ENCODE measurements at regions not wholly inside any gene's neighbourhood (a gene's known extent, or its start where the extent isn't known, plus 50 kb on each side); places are given as distances from the start of the nearest gene placed in this dataset.
A peak's percentile ranks its signal among the peaks of the same experiment; 100 is the strongest.

DNA sequence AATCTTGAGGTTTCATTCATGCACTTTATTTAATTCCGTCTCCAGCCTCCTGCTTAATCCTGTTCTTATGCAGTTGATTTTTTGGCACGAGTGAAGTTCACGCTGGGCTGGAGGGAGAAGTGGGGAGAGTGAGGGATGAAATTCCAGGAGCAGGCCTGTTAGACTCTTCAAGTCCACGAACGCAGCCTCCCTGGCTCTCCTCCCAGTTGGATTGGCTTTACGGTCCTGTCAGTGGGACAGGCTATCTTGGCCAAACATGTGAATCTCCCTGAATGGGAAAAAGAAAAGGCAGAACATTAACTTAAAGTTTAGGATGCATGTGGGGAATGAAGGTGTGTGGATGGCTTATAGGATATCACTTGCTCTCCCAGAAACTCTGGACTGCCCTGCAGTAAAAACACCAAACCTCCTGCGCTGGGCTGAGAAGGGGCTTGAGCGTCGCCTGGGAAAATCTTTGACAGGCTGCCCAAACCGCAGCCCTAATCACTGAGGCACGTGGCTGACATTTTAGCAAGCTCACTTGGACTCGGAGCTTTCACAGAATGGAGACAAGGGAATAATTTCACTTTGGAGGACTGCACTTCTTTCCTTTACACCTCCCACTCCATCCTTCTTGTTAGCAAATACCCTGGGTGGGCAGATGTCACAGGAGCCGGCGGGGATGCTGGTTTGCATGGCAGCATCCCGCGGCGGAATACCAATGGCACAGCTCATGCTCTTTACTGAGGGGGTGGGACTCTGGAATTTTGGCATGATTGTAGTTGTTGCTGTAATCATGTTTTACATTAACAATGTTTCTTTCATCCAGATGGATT lies 93.9 kb downstream of the ACKR3 start:
- in situ Hi-C loops (cut with HindIII; ENCODE audit: low sequenced_read_pairs): no loop called here
- TF ChIP-seq, protein P1, sequence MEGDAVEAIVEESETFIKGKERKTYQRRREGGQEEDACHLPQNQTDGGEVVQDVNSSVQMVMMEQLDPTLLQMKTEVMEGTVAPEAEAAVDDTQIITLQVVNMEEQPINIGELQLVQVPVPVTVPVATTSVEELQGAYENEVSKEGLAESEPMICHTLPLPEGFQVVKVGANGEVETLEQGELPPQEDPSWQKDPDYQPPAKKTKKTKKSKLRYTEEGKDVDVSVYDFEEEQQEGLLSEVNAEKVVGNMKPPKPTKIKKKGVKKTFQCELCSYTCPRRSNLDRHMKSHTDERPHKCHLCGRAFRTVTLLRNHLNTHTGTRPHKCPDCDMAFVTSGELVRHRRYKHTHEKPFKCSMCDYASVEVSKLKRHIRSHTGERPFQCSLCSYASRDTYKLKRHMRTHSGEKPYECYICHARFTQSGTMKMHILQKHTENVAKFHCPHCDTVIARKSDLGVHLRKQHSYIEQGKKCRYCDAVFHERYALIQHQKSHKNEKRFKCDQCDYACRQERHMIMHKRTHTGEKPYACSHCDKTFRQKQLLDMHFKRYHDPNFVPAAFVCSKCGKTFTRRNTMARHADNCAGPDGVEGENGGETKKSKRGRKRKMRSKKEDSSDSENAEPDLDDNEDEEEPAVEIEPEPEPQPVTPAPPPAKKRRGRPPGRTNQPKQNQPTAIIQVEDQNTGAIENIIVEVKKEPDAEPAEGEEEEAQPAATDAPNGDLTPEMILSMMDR (IDR thresholded peaks at IDR 0.05; ENCODE audit: low read depth, low read length): no peak
- peak; percentile 67 for DNase-seq (ENCODE audit: low read depth, low spot score)
- no peak overlapping the region for H3K4me3 ChIP-seq (ENCODE audit: low read depth, low read length)

DNA sequence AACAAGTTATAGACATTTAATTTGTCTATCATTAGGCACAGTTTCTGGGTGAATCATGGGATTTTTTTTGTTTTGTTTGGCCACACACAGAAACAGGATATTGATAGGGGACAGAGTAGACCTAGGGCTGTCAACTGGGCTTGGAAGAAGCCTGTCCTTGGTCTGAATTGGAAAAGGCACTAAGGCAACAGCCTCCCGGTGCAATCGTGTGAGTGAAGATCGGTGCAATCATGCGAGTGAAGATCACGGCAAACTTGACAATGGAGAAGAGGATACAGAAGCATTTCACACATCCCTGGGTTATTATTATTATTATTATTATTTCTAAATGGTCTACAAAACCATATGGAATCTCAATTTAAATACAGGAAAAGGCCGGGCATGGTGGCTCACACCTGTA lies 94.5 kb downstream of the ACKR3 start:
- DNase-seq (ENCODE audit: low read depth, low spot score): no peak
- H3K4me3 ChIP-seq (ENCODE audit: low read depth, low read length): no peak overlapping the region
- in situ Hi-C loops (cut with HindIII; ENCODE audit: low sequenced_read_pairs): no loop called here
- TF ChIP-seq, protein P1 (IDR thresholded peaks at IDR 0.05; ENCODE audit: low read depth, low read length): no peak

DNA sequence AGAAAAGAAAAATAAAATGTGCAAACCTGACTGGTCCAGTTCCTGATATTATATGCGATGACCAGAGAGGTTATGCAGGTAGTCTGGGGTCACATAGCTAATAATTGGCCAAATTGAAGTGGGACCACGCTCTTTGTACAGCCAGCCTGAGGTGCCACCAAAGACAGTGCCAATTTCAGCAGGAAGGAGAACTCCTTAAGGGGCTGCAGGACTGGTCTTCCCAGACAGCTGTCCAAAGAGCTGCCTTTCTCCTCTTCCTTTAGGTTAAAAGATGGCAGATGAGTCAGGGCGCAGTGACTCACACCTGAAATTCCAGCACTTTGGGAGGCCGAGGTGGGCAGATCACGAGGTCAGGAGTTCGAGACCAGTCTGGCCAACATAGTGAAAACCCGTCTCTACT lies 95.5 kb downstream of the ACKR3 start:
- H3K4me3 ChIP-seq (ENCODE audit: low read depth, low read length): no peak overlapping the region
- TF ChIP-seq, protein P1 (IDR thresholded peaks at IDR 0.05; ENCODE audit: low read depth, low read length): no peak
- no peak for DNase-seq (ENCODE audit: low read depth, low spot score)
- in situ Hi-C loops (cut with HindIII; ENCODE audit: low sequenced_read_pairs): no loop called here

DNA sequence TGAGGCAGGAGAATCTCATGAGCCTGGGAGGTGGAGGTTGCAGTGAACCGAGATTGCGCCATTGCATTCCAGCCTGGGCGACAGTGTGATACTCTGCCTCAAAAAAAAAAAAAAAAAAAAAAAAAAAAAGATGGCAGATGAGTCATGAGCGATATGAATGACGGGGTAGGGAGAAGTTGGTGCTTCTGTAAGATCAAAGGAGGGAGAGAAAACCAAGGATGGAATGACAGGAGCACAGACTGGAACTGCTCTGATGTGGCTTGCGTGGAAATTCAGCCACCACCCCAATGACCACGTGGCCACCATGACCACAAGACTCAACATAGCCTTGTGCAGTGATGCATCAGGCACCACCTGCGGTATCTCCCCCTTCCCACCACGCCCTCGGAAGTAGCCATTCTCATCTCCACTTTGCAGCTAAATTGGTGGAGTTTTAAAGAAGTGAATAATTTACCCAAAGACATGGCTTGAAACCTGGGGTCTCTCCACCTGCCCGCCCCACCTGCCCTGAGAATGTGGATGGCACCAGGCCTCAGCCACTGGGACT lies 96.0 kb downstream of the ACKR3 start:
- H3K4me3 ChIP-seq (ENCODE audit: low read depth, low read length): no peak overlapping the region
- in situ Hi-C loops (cut with HindIII; ENCODE audit: low sequenced_read_pairs): no loop called here
- peak; percentile 15 for DNase-seq (ENCODE audit: low read depth, low spot score)
- TF ChIP-seq, protein P1 (IDR thresholded peaks at IDR 0.05; ENCODE audit: low read depth, low read length): no peak

DNA sequence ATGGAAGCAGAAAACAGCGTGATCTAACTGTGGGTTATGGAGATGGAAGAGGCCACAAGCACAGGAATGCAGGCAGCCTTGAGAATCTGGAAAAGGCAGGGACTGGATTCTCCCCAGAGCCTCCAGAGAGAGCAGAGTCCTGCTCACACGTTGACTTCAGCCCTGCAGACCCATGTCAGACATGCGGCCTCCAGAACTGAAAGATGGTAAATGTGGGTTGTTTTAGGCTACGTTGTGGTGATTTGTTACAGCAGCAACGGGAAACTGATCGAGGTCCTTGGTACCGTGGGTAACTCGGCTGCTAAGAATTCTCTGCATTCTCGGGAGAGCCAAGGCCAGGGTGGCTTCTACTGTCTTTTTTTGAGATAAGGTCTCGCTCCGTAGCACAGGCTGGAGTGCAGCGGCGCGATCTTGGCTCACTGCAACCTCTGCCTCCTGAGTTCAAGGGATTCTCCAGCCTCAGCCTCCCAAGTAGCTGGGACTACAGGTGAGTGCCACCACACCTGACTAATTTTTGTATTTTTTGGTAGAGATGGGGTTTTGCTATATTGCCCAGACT lies 97.1 kb downstream of the ACKR3 start:
- no peak overlapping the region for H3K4me3 ChIP-seq (ENCODE audit: low read depth, low read length)
- in situ Hi-C loops (cut with HindIII; ENCODE audit: low sequenced_read_pairs): no loop called here
- no peak for DNase-seq (ENCODE audit: low read depth, low spot score)
- TF ChIP-seq, protein P1 (IDR thresholded peaks at IDR 0.05; ENCODE audit: low read depth, low read length): no peak

DNA sequence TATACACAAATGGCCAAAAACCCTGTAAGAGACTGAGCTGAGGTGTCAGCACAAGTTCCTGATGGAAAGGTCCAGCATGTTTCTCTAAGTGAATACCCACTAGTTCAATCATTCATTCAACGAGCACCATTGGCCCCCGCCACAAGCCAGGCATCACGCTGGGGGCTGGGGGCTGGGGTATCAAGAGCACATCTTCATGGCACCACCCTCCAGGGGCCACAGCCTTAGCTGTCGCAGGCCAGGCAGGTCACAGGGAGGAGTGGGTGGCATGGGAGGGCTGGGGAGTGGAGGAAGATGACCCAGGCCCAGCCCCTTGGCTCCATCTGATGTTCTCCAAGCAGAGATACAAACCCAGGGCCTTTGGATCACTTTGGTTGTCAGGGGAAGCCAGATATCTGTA lies 97.9 kb downstream of the ACKR3 start:
- DNase-seq (ENCODE audit: low read depth, low spot score): no peak
- TF ChIP-seq, protein P1 (IDR thresholded peaks at IDR 0.05; ENCODE audit: low read depth, low read length): no peak
- H3K4me3 ChIP-seq (ENCODE audit: low read depth, low read length): no peak overlapping the region
- in situ Hi-C loops (cut with HindIII; ENCODE audit: low sequenced_read_pairs): no loop called here

Data from astrocyte of the spinal cord (primary cell).